ENCODE measurements at regions not wholly inside any gene's neighbourhood (a gene's known extent, or its start where the extent isn't known, plus 50 kb on each side); places are given as distances from the start of the nearest gene placed in this dataset.

DNA sequence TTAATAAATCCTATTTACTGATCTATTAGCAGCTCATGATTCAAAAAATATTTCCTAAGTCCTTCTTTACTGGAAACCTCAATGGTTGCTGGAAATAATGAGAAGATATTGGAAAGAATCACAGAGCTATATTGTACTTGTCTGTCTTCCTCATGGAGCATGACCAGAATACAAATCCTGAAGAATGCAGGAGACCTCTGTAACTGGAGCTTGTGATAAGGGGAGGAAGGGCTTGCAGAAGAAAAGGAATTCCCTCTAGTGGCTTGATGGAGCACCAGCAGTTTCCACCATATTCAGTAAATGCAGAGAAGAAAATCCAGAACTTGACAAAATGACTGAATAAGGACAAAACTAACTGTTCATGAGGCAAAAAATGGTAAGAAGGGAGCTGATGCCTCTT lies 1333.1 kb downstream of the EFNB2 start:
- TF ChIP-seq, protein P1, sequence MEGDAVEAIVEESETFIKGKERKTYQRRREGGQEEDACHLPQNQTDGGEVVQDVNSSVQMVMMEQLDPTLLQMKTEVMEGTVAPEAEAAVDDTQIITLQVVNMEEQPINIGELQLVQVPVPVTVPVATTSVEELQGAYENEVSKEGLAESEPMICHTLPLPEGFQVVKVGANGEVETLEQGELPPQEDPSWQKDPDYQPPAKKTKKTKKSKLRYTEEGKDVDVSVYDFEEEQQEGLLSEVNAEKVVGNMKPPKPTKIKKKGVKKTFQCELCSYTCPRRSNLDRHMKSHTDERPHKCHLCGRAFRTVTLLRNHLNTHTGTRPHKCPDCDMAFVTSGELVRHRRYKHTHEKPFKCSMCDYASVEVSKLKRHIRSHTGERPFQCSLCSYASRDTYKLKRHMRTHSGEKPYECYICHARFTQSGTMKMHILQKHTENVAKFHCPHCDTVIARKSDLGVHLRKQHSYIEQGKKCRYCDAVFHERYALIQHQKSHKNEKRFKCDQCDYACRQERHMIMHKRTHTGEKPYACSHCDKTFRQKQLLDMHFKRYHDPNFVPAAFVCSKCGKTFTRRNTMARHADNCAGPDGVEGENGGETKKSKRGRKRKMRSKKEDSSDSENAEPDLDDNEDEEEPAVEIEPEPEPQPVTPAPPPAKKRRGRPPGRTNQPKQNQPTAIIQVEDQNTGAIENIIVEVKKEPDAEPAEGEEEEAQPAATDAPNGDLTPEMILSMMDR (IDR thresholded peaks at IDR 0.05; ENCODE audit: control insufficient read depth, insufficient read depth, low read depth, low read length, missing control alignments), result peak; percentile 21
- no peak for DNase-seq (ENCODE audit: low read depth)

DNA sequence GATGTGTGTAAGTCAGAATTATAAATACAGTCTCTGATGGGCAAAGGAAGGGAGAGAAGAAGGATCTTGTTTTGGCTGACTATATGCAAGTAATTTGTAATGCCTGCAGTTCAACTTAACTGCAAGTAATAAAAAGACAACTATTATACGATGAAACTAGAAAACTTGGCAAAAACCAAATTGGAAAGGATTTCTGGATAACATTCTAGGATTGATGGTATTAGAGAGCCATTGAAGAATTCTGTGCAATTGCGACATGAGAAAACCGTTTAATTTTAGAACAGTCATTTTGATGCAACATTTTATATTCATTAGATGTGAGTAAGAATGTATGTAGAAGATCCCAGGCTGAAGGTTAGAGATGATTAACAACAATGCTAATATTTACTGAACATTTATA lies 1334.1 kb downstream of the EFNB2 start:
- H3K4me3 ChIP-seq (ENCODE audit: control insufficient read depth, low read depth, low read length), result no peak overlapping the region
- no peak for DNase-seq (ENCODE audit: low read depth)
- TF ChIP-seq, protein P1 (IDR thresholded peaks at IDR 0.05; ENCODE audit: control insufficient read depth, insufficient read depth, low read depth, low read length, missing control alignments), result no peak

More for the DNA sequence above, 1333.1 kb downstream of the EFNB2 start:
- no peak overlapping the region for H3K4me3 ChIP-seq (ENCODE audit: control insufficient read depth, low read depth, low read length)

DNA sequence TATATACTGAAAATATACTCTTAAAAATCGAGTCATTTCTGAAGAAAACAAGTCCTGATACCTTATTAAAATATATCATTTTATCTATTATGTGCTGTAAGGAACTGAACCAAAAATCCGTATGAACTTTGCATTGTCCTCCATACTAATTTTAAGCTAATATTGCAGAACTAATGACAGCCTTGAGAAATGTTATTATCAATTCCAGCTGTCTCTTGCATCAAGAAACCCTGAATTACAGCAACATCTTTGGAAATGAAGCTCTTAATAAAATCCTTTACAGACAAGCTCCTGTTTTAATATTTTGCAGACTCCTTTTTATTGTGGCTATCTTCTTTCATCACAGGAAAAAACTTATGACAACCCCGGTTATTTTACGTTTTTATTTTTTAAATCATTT lies 1335.3 kb downstream of the EFNB2 start:
- no peak for DNase-seq (ENCODE audit: low read depth)
- no peak overlapping the region for H3K4me3 ChIP-seq (ENCODE audit: control insufficient read depth, low read depth, low read length)
- TF ChIP-seq, protein P1 (IDR thresholded peaks at IDR 0.05; ENCODE audit: control insufficient read depth, insufficient read depth, low read depth, low read length, missing control alignments), result no peak

DNA sequence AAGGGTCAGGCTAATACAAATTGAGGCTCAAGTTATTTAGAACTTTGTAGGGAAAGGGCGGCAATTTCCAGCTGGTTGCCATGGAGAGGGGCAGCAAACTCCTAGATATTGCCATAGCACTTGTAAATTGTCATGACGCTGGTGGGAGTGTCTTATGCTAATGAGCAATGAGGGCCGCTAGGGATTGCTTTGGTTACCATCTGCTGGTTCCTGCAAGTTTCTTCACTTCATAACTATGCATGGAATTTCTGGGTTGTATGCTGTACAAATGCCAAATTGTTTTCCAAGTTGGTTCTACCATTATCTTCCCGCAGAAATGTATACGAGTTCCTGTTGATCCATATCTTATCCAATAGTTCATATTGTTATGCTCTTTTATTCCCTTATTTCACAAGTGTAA lies 1339.4 kb downstream of the EFNB2 start:
- TF ChIP-seq, protein P1 (IDR thresholded peaks at IDR 0.05; ENCODE audit: control insufficient read depth, insufficient read depth, low read depth, low read length, missing control alignments), result no peak
- DNase-seq (ENCODE audit: low read depth), result peak; percentile 16
- H3K4me3 ChIP-seq (ENCODE audit: control insufficient read depth, low read depth, low read length), result no peak overlapping the region

DNA sequence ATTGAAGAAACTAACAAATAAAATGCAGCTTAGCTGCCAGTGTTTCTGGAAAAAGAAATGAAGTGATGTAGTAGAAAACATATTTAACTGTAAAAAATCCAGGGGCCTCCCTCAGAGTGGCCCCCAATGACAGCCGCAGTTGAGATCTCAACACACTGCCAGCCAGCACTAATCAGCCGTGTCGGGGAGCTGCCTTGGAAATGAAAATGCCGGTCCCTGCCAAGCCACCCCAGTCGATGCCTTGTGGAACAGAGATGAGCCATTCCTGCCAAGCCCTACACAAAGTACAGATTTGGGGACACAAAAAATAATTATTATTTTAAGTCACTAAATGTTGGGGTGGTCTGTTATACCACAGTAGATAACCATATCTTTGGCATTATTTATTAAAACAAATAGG lies 1342.4 kb downstream of the EFNB2 start:
- TF ChIP-seq, protein P1 (IDR thresholded peaks at IDR 0.05; ENCODE audit: control insufficient read depth, insufficient read depth, low read depth, low read length, missing control alignments), result no peak
- DNase-seq (ENCODE audit: low read depth), result no peak

DNA sequence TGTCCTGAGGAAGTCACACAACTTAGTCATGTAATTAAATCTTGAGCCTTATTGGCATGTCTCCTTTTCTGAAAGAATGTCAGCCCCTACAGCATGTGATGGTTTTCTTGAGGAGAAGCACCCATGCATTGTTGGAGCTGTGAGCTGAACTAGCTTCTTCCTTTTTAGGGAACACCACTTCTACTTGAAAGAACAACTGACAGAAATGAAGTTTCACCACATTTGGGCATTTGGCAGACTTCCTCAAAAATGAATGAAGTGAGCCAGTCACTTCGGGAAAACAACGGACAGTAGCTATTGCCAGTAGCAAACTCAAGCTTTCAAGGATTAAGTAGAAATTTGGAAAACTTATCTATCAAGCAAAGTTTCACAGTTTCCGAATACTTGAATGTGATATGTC lies 1351.3 kb downstream of the EFNB2 start:
- TF ChIP-seq, protein P1 (IDR thresholded peaks at IDR 0.05; ENCODE audit: control insufficient read depth, insufficient read depth, low read depth, low read length, missing control alignments), result no peak
- no peak overlapping the region for H3K4me3 ChIP-seq (ENCODE audit: control insufficient read depth, low read depth, low read length)
- no peak for DNase-seq (ENCODE audit: low read depth)

More for the DNA sequence above, 1342.4 kb downstream of the EFNB2 start:
- no peak overlapping the region for H3K4me3 ChIP-seq (ENCODE audit: control insufficient read depth, low read depth, low read length)

Data from AG09309 (cell line).